GM23338 (cell line): ENCODE measurements at regions not wholly inside any gene's neighbourhood (a gene's known extent, or its start where the extent isn't known, plus 50 kb on each side); places are given as distances from the start of the nearest gene placed in this dataset.
"Not testable (repeated sequence)": the region's sequence is repeated elsewhere in the genome, so short reads cannot be mapped to it uniquely, and the experiment has no call there.

Experiments
- NANOG ChIP-seq: IDR thresholded peaks from 2 replicates; pipeline ENCODE4 v1.6.1; 2016; ENCODE audit warnings: antibody characterized with exemption, borderline replicate concordance
- ZNF114 ChIP-seq: fragments of 250-450 bp; sonication (Bioruptor Pico); IDR thresholded peaks from 2 replicates; pipeline ENCODE4 v1.5.0; 2020; ENCODE audit warnings: mild to moderate bottlenecking, moderate library complexity
- TF ChIP-seq, protein P1 (sequence below), 2 experiments: fragments of 200-600 bp in 1 of 2; sonication (generic) in 1 of 2; conservative IDR thresholded peaks; 2 replicates each; pipeline versions ENCODE4 v1.5.1 to v1.6.1; 2016 to 2017; ENCODE audit warnings: antibody characterized with exemption in 2 of 2, low read depth in 2 of 2, mild to moderate bottlenecking in 2 of 2, moderate library complexity in 1 of 2

GRCh38 chr2:87417742-87418567, 329.9 kb upstream of the PLGLB2 start:
- TF ChIP-seq, protein P1, sequence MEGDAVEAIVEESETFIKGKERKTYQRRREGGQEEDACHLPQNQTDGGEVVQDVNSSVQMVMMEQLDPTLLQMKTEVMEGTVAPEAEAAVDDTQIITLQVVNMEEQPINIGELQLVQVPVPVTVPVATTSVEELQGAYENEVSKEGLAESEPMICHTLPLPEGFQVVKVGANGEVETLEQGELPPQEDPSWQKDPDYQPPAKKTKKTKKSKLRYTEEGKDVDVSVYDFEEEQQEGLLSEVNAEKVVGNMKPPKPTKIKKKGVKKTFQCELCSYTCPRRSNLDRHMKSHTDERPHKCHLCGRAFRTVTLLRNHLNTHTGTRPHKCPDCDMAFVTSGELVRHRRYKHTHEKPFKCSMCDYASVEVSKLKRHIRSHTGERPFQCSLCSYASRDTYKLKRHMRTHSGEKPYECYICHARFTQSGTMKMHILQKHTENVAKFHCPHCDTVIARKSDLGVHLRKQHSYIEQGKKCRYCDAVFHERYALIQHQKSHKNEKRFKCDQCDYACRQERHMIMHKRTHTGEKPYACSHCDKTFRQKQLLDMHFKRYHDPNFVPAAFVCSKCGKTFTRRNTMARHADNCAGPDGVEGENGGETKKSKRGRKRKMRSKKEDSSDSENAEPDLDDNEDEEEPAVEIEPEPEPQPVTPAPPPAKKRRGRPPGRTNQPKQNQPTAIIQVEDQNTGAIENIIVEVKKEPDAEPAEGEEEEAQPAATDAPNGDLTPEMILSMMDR (conservative IDR thresholded peaks at IDR 0.05; ENCODE audit: low read depth in 2 of 2), result not testable (repeated sequence)
- not testable (repeated sequence) for TF ChIP-seq ZNF114 (CRISPR knock-in tag); NANOG
